ENCODE measurements at regions not wholly inside any gene's neighbourhood (a gene's known extent, or its start where the extent isn't known, plus 50 kb on each side); places are given as distances from the start of the nearest gene placed in this dataset.

GRCh38 chr1:36654586-36654985, 171.9 kb upstream of the CSF3R start:
- TF ChIP-seq ZFX (IDR thresholded peaks at IDR 0.05): no peak

GRCh38 chr1:36653850-36654249, 171.1 kb upstream of the CSF3R start:
- TF ChIP-seq ZFX (IDR thresholded peaks at IDR 0.05) (no peak), CTCF (conservative IDR thresholded peaks at IDR 0.05) (no peak)
- H3K27ac ChIP-seq: no peak overlapping the region

More at GRCh38 chr1:36654586-36654985, 171.9 kb upstream of the CSF3R start:
- no peak overlapping the region for H3K27ac ChIP-seq

GRCh38 chr1:36652586-36652985, 169.9 kb upstream of the CSF3R start:
- H3K27ac ChIP-seq: no peak overlapping the region
- TF ChIP-seq ZFX (IDR thresholded peaks at IDR 0.05) (no peak), CTCF (conservative IDR thresholded peaks at IDR 0.05) (no peak)

GRCh38 chr1:36652011-36652410, 169.3 kb upstream of the CSF3R start:
- TF ChIP-seq CTCF (conservative IDR thresholded peaks at IDR 0.05): no peak
- no peak for TF ChIP-seq ZFX (IDR thresholded peaks at IDR 0.05)
- no peak overlapping the region for H3K27ac ChIP-seq

- H3K27ac ChIP-seq: no peak overlapping the region
These were observed 168.6 kb upstream of the CSF3R start for GRCh38 chr1:36651176-36651910.

GRCh38 chr1:36650200-36651065, 167.7 kb upstream of the CSF3R start:
- TF ChIP-seq ZFX (IDR thresholded peaks at IDR 0.05) (no peak), CTCF (conservative IDR thresholded peaks at IDR 0.05) (peak; percentile 98)

More at GRCh38 chr1:36651176-36651910, 168.6 kb upstream of the CSF3R start:
- no peak for TF ChIP-seq ZFX (IDR thresholded peaks at IDR 0.05)
- TF ChIP-seq CTCF (conservative IDR thresholded peaks at IDR 0.05): no peak

GRCh38 chr1:36645867-36646266, 163.2 kb upstream of the CSF3R start:
- no peak overlapping the region for H3K27ac ChIP-seq

More at GRCh38 chr1:36650200-36651065, 167.7 kb upstream of the CSF3R start:
- H3K27ac ChIP-seq: no peak overlapping the region

More at GRCh38 chr1:36645867-36646266, 163.2 kb upstream of the CSF3R start:
- no peak for TF ChIP-seq ZFX (IDR thresholded peaks at IDR 0.05)
- TF ChIP-seq CTCF (conservative IDR thresholded peaks at IDR 0.05): no peak

Data from C4-2B (cell line).